WTC11 (cell line): ENCODE measurements at regions not wholly inside any gene's neighbourhood (a gene's known extent, or its start where the extent isn't known, plus 50 kb on each side); places are given as distances from the start of the nearest gene placed in this dataset.

Experiments
- TEAD1 ChIP-seq: sonication (generic); formaldehyde crosslinking; IDR thresholded peaks from 2 replicates; pipeline ENCODE4 v1.8.0; 2022; ENCODE audit warnings: mild to moderate bottlenecking, missing genetic modification reagents
- TF ChIP-seq, protein P1 (sequence below): fragments of 200-600 bp; IDR thresholded peaks from 2 replicates; pipeline ENCODE4 v1.8.0; 2022; ENCODE audit warnings: antibody characterized with exemption

GRCh38 chr11:92682136-92682535 lies 287.3 kb upstream of the MTNR1B start:
- no peak for TF ChIP-seq TEAD1 (CRISPR knock-in tag)
- TF ChIP-seq, protein P1, sequence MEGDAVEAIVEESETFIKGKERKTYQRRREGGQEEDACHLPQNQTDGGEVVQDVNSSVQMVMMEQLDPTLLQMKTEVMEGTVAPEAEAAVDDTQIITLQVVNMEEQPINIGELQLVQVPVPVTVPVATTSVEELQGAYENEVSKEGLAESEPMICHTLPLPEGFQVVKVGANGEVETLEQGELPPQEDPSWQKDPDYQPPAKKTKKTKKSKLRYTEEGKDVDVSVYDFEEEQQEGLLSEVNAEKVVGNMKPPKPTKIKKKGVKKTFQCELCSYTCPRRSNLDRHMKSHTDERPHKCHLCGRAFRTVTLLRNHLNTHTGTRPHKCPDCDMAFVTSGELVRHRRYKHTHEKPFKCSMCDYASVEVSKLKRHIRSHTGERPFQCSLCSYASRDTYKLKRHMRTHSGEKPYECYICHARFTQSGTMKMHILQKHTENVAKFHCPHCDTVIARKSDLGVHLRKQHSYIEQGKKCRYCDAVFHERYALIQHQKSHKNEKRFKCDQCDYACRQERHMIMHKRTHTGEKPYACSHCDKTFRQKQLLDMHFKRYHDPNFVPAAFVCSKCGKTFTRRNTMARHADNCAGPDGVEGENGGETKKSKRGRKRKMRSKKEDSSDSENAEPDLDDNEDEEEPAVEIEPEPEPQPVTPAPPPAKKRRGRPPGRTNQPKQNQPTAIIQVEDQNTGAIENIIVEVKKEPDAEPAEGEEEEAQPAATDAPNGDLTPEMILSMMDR, result no peak
